ENCODE measurements at regions not wholly inside any gene's neighbourhood (a gene's known extent, or its start where the extent isn't known, plus 50 kb on each side); places are given as distances from the start of the nearest gene placed in this dataset.
"Not testable (repeated sequence)": the region's sequence is repeated elsewhere in the genome, so short reads cannot be mapped to it uniquely, and the experiment has no call there.

- TF ChIP-seq CTCF (IDR thresholded peaks at IDR 0.05; ENCODE audit: low read depth, low read length, poor library complexity, severe bottlenecking) (no peak), EZH2phosphoT487 (IDR thresholded peaks at IDR 0.05; ENCODE audit: borderline replicate concordance, low read length) (no peak)
- H3K79me2 ChIP-seq (ENCODE audit: control insufficient read depth, low read length) = no peaks in the 10 kb centered on the region
- H3K27me3 ChIP-seq (ENCODE audit: control insufficient read depth, low read length) = no peaks in the 10 kb centered on the region
- H3K4me2 ChIP-seq (ENCODE audit: low read length) = no peak overlapping the region
- H3K36me3 ChIP-seq (ENCODE audit: control insufficient read depth, low read length) = no peaks in the 10 kb centered on the region
- H3K9me2 ChIP-seq (replicated peaks; ENCODE audit: control insufficient read depth, low read length) = no peaks in the 10 kb centered on the region
- no peaks in the 10 kb centered on the region for H3F3A ChIP-seq (ENCODE audit: control insufficient read depth, insufficient read depth)
- H3K4me1 ChIP-seq (ENCODE audit: control insufficient read depth, low read length) = no peaks in the 10 kb centered on the region
- no peaks in the 10 kb centered on the region for H4K20me1 ChIP-seq (ENCODE audit: control insufficient read depth, insufficient read depth, low read depth, low read length)
- H3K4me3 ChIP-seq (ENCODE audit: low read length) = no peak overlapping the region
- H3K9me3 ChIP-seq (ENCODE audit: control insufficient read depth, insufficient read depth, low read length) = no peaks in the 10 kb centered on the region
- H3K27ac ChIP-seq (ENCODE audit: low read depth, low read length) = no peak overlapping the region
Observed at GRCh38 chr5:92633176-92633575, 947.8 kb downstream of the NR2F1-AS1 start.

GRCh38 chr5:92631237-92631701 is 949.8 kb downstream of the NR2F1-AS1 start:
- H3K4me3 ChIP-seq (ENCODE audit: low read length); H3K79me2 ChIP-seq (ENCODE audit: control insufficient read depth, low read length); H3K4me2 ChIP-seq (ENCODE audit: low read length); H3K27ac ChIP-seq (ENCODE audit: low read depth, low read length); H3K4me1 ChIP-seq (ENCODE audit: control insufficient read depth, low read length); H3K36me3 ChIP-seq (ENCODE audit: control insufficient read depth, low read length); H3F3A ChIP-seq (ENCODE audit: control insufficient read depth, insufficient read depth); H3K9me2 ChIP-seq (replicated peaks; ENCODE audit: control insufficient read depth, low read length); H4K20me1 ChIP-seq (ENCODE audit: control insufficient read depth, insufficient read depth, low read depth, low read length); H3K27me3 ChIP-seq (ENCODE audit: control insufficient read depth, low read length); H3K9me3 ChIP-seq (ENCODE audit: control insufficient read depth, insufficient read depth, low read length): not testable (repeated sequence)

GRCh38 chr5:92629574-92629973 is 951.4 kb downstream of the NR2F1-AS1 start:
- no peaks in the 10 kb centered on the region for H3F3A ChIP-seq (ENCODE audit: control insufficient read depth, insufficient read depth)
- H3K9me3 ChIP-seq (ENCODE audit: control insufficient read depth, insufficient read depth, low read length) = no peaks in the 10 kb centered on the region
- H3K4me2 ChIP-seq (ENCODE audit: low read length) = no peak overlapping the region
- no peak overlapping the region for H3K4me3 ChIP-seq (ENCODE audit: low read length)
- no peaks in the 10 kb centered on the region for H3K4me1 ChIP-seq (ENCODE audit: control insufficient read depth, low read length)
- H3K36me3 ChIP-seq (ENCODE audit: control insufficient read depth, low read length) = no peaks in the 10 kb centered on the region
- no peaks in the 10 kb centered on the region for H3K27me3 ChIP-seq (ENCODE audit: control insufficient read depth, low read length)
- TF ChIP-seq CTCF (IDR thresholded peaks at IDR 0.05; ENCODE audit: low read depth, low read length, poor library complexity, severe bottlenecking) (no peak), EZH2phosphoT487 (IDR thresholded peaks at IDR 0.05; ENCODE audit: borderline replicate concordance, low read length) (no peak)
- H3K27ac ChIP-seq (ENCODE audit: low read depth, low read length) = no peak overlapping the region
- H4K20me1 ChIP-seq (ENCODE audit: control insufficient read depth, insufficient read depth, low read depth, low read length) = no peaks in the 10 kb centered on the region
- no peaks in the 10 kb centered on the region for H3K9me2 ChIP-seq (replicated peaks; ENCODE audit: control insufficient read depth, low read length)
- H3K79me2 ChIP-seq (ENCODE audit: control insufficient read depth, low read length) = no peaks in the 10 kb centered on the region

- Histone ChIP-seq H3K4me2 (ENCODE audit: low read length) (no peak overlapping the region), H3K36me3 (ENCODE audit: control insufficient read depth, low read length) (no peaks in the 10 kb centered on the region)
- TF ChIP-seq EZH2phosphoT487 (IDR thresholded peaks at IDR 0.05; ENCODE audit: borderline replicate concordance, low read length) (no peak), CTCF (IDR thresholded peaks at IDR 0.05; ENCODE audit: low read depth, low read length, poor library complexity, severe bottlenecking) (no peak)
Observed at GRCh38 chr5:92629000-92629399, 952.0 kb downstream of the NR2F1-AS1 start.

More at GRCh38 chr5:92629000-92629399, 952.0 kb downstream of the NR2F1-AS1 start:
- H3F3A ChIP-seq (ENCODE audit: control insufficient read depth, insufficient read depth) = no peaks in the 10 kb centered on the region
- H3K4me1 ChIP-seq (ENCODE audit: control insufficient read depth, low read length) = no peaks in the 10 kb centered on the region
- H3K79me2 ChIP-seq (ENCODE audit: control insufficient read depth, low read length) = no peaks in the 10 kb centered on the region
- no peaks in the 10 kb centered on the region for H3K9me3 ChIP-seq (ENCODE audit: control insufficient read depth, insufficient read depth, low read length)
- no peaks in the 10 kb centered on the region for H3K9me2 ChIP-seq (replicated peaks; ENCODE audit: control insufficient read depth, low read length)
- H3K27ac ChIP-seq (ENCODE audit: low read depth, low read length) = no peak overlapping the region
- no peaks in the 10 kb centered on the region for H3K27me3 ChIP-seq (ENCODE audit: control insufficient read depth, low read length)
- H3K4me3 ChIP-seq (ENCODE audit: low read length) = no peak overlapping the region
- no peaks in the 10 kb centered on the region for H4K20me1 ChIP-seq (ENCODE audit: control insufficient read depth, insufficient read depth, low read depth, low read length)

All from DOHH2 (cell line).